GM12892 (cell line): ENCODE measurements at regions not wholly inside any gene's neighbourhood (a gene's known extent, or its start where the extent isn't known, plus 50 kb on each side); places are given as distances from the start of the nearest gene placed in this dataset.

Source experiments
- POLR2A ChIP-seq: IDR thresholded peaks from 2 replicates; pipeline ENCODE4 v1.6.1; 2011; ENCODE audit warnings: low read depth, low read length, control low read depth
- POLR2AphosphoS5 ChIP-seq: IDR thresholded peaks from 2 replicates; pipeline ENCODE4 v1.6.1; 2011; ENCODE audit warnings: low read depth, low read length, control low read depth
- TAF1 ChIP-seq: IDR thresholded peaks from 2 replicates; pipeline ENCODE4 v1.6.1; 2011; ENCODE audit warnings: low read depth, mild to moderate bottlenecking, control low read depth, low read length, borderline replicate concordance

DNA sequence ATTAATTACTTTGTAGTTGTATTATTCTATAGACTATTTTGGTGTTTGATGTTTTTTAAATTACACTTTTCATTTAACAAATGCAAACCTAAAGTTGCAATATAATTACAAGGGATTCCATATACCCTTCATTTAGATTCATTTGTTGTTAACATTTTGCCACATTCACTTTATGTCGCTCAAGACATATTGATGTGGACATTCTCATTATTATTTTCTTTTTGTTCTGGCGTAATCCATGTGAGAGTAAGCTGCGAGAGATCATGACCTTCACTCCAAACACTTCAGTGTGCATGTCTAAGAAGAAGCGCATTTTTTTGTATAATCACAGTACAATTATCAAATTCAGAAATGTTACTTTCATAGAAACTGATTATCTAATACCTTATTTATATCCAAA, 280.6 kb downstream of the CALCRL start:
- TF ChIP-seq POLR2A (no peak), POLR2AphosphoS5 (no peak), TAF1 (no peak)
